Trophoblast cell (in vitro differentiated cells and primary cell): ENCODE measurements at regions not wholly inside any gene's neighbourhood (a gene's known extent, or its start where the extent isn't known, plus 50 kb on each side); places are given as distances from the start of the nearest gene placed in this dataset.
"Not testable (repeated sequence)": the region's sequence is repeated elsewhere in the genome, so short reads cannot be mapped to it uniquely, and the experiment has no call there.

Source experiments
- DNase-seq, 2 donors: peaks; one replicate each; pipeline ENCODE4 v3.0.0-alpha.2; 2016
- H2AFZ ChIP-seq: 2 replicates; pipeline ENCODE4 v1.6.1; 2013; ENCODE audit warnings: low read length, moderate library complexity, mild to moderate bottlenecking; ENCODE audit not compliant: insufficient read depth, poor library complexity
- H2AK5ac ChIP-seq: 2 replicates; pipeline ENCODE4 v1.6.1; 2013; ENCODE audit warnings: mild to moderate bottlenecking, low read length
- H2BK120ac ChIP-seq: 2 replicates; pipeline ENCODE4 v1.6.1; 2013; ENCODE audit warnings: low read length, mild to moderate bottlenecking, moderate library complexity; ENCODE audit not compliant: insufficient read depth, poor library complexity
- H2BK12ac ChIP-seq: 2 replicates; pipeline ENCODE4 v1.6.1; 2013; ENCODE audit warnings: mild to moderate bottlenecking, low read length, moderate library complexity
- H2BK5ac ChIP-seq: 2 replicates; pipeline ENCODE4 v1.6.1; 2013; ENCODE audit warnings: low read length, low read depth, moderate library complexity, mild to moderate bottlenecking; ENCODE audit not compliant: poor library complexity
- H3K14ac ChIP-seq: 2 replicates; pipeline ENCODE4 v1.6.1; 2013; ENCODE audit warnings: mild to moderate bottlenecking, low read length
- H3K18ac ChIP-seq: 2 replicates; pipeline ENCODE4 v1.6.1; 2013; ENCODE audit warnings: mild to moderate bottlenecking, low read length
- H3K23ac ChIP-seq: 2 replicates; pipeline ENCODE4 v1.6.1; 2013; ENCODE audit warnings: low read length
- H3K27ac ChIP-seq: 2 replicates; pipeline ENCODE4 v1.5.1; 2013; ENCODE audit warnings: low read depth, mild to moderate bottlenecking, inconsistent platforms, low read length, moderate library complexity
- H3K27me3 ChIP-seq: 2 replicates; pipeline ENCODE4 v1.6.1; 2013; ENCODE audit warnings: inconsistent platforms, mild to moderate bottlenecking, low read length, moderate library complexity; ENCODE audit not compliant: insufficient read depth
- H3K36me3 ChIP-seq, 2 experiments: 1 replicate in 1 of 2; 2 replicates in 1 of 2; pipeline ENCODE4 v1.6.1; 2013; ENCODE audit warnings: low read length in 2 of 2, mild to moderate bottlenecking in 2 of 2, moderate library complexity in 1 of 2; ENCODE audit not compliant: insufficient read depth in 2 of 2, control insufficient read depth in 1 of 2
- H3K4ac ChIP-seq: 2 replicates; pipeline ENCODE4 v1.6.1; 2013; ENCODE audit warnings: low read depth, mild to moderate bottlenecking, low read length, moderate library complexity
- H3K4me1 ChIP-seq, 2 experiments: 1 replicate in 1 of 2; 2 replicates in 1 of 2; pipeline ENCODE4 v1.6.1; 2013; ENCODE audit warnings: low read length in 2 of 2, mild to moderate bottlenecking in 2 of 2, moderate library complexity in 1 of 2; ENCODE audit not compliant: insufficient read depth in 2 of 2, control insufficient read depth in 1 of 2
- H3K4me2 ChIP-seq: 2 replicates; pipeline ENCODE4 v1.6.1; 2013; ENCODE audit warnings: inconsistent platforms, mild to moderate bottlenecking, low read length, moderate library complexity
- H3K4me3 ChIP-seq: 2 replicates; pipeline ENCODE4 v1.5.1; 2013; ENCODE audit warnings: mild to moderate bottlenecking, low read depth, low read length, inconsistent platforms
- H3K79me1 ChIP-seq: one replicate; pipeline ENCODE4 v1.6.1; 2013; ENCODE audit warnings: low read length
- H3K79me2 ChIP-seq: 2 replicates; pipeline ENCODE4 v1.6.1; 2013; ENCODE audit warnings: low read length, mild to moderate bottlenecking; ENCODE audit not compliant: control insufficient read depth, insufficient read depth, poor library complexity
- H3K9ac ChIP-seq: 2 replicates; pipeline ENCODE4 v1.6.1; 2013; ENCODE audit warnings: mild to moderate bottlenecking, low read length
- H3K9me3 ChIP-seq: 2 replicates; pipeline ENCODE4 v1.6.1; 2013; ENCODE audit warnings: low read depth, mild to moderate bottlenecking, control low read depth, inconsistent platforms, low read length; ENCODE audit not compliant: insufficient read depth
- H4K12ac ChIP-seq: 2 replicates; pipeline ENCODE4 v1.6.1; 2013; ENCODE audit warnings: low read depth, mild to moderate bottlenecking, low read length, moderate library complexity
- H4K8ac ChIP-seq: 2 replicates; pipeline ENCODE4 v1.6.1; 2013; ENCODE audit warnings: low read depth, mild to moderate bottlenecking, low read length, moderate library complexity
- H4K91ac ChIP-seq: one replicate; pipeline ENCODE4 v1.6.1; 2013; ENCODE audit warnings: low read depth, mild to moderate bottlenecking, low read length, moderate library complexity
- WGBS: extraction: QIAGEN DNeasy Blood & Tissue Kit; methylation state at CpG from one replicate; pipeline ENCODE4 v1.1.7; 2013; ENCODE audit warnings: missing lambda C conversion rate; ENCODE audit not compliant: insufficient read length, insufficient coverage; ENCODE audit errors: extremely low coverage; 5-methylcytosine and 5-hydroxymethylcytosine counted together

DNA sequence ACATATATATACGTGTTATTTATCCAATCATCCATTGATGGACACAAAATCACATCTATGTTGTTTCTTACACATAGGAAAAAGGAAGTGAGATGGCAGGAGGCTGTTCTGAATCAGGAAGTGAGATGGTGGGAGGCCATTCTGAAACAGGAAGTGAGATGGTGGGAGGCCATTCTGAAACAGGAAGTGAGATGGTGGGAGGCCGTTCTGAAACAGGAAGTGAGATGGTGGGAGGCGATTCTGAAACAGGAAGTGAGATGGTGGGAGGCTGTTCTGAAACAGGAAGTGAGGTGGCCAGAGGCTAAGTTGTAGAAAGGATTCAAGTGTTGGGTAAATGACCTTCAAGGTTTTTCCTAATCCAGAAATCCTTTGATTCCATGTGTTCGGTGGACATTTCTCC is 921.5 kb downstream of the TYW1 start:
- Histone ChIP-seq H2BK120ac (no peak overlapping the region), H3K4ac (no peak overlapping the region), H3K4me2 (no peak overlapping the region), H3K18ac (no peak overlapping the region), H2BK5ac (no peak overlapping the region), H2AFZ (no peak overlapping the region), H3K79me1 (no peaks in the 10 kb centered on the region), H3K9me3 (no peaks in the 10 kb centered on the region), H4K8ac (no peak overlapping the region), H3K9ac (no peak overlapping the region), H3K23ac (no peak overlapping the region), H2BK12ac (no peak overlapping the region), H3K4me1 (peaks cover 5% of the 10 kb centered on the region in 2 experiments), H3K14ac (no peak overlapping the region), H3K4me3 (no peak overlapping the region), H4K12ac (no peak overlapping the region), H3K36me3 (no peaks in the 10 kb centered on the region), H3K79me2 (no peaks in the 10 kb centered on the region), H3K27me3 (no peaks in the 10 kb centered on the region), H3K27ac (no peak overlapping the region), H4K91ac (no peak overlapping the region), H2AK5ac (no peak overlapping the region)
- no peak for DNase-seq
- no CpG with 5 or more reads among the region's 4 CpGs for WGBS

GRCh38 chr7:67923286-67923685 is 926.7 kb downstream of the TYW1 start:
- no CpG with 5 or more reads among the region's 3 CpGs for WGBS
- Histone ChIP-seq H3K23ac (no peak overlapping the region), H3K9me3 (no peaks in the 10 kb centered on the region), H4K91ac (no peak overlapping the region), H4K12ac (no peak overlapping the region), H3K79me1 (no peaks in the 10 kb centered on the region), H3K79me2 (no peaks in the 10 kb centered on the region), H3K18ac (no peak overlapping the region), H2AK5ac (no peak overlapping the region), H2AFZ (no peak overlapping the region), H3K4me3 (no peak overlapping the region), H2BK120ac (no peak overlapping the region), H3K36me3 (no peaks in the 10 kb centered on the region), H4K8ac (no peak overlapping the region), H3K9ac (no peak overlapping the region), H3K14ac (no peak overlapping the region), H3K4ac (no peak overlapping the region), H3K27me3 (no peaks in the 10 kb centered on the region), H3K27ac (no peak overlapping the region), H2BK5ac (no peak overlapping the region), H3K4me2 (no peak overlapping the region), H2BK12ac (no peak overlapping the region), H3K4me1 (no peaks in the 10 kb centered on the region)
- DNase-seq, result no peak

- Histone ChIP-seq H3K27ac (no peak overlapping the region), H3K4me3 (no peak overlapping the region), H4K12ac (no peak overlapping the region), H3K27me3 (no peaks in the 10 kb centered on the region), H4K8ac (no peak overlapping the region), H3K79me1 (no peaks in the 10 kb centered on the region), H2BK12ac (no peak overlapping the region), H2BK5ac (no peak overlapping the region), H3K4ac (no peak overlapping the region), H3K9me3 (no peaks in the 10 kb centered on the region), H3K4me1 (no peaks in the 10 kb centered on the region), H3K14ac (no peak overlapping the region), H2BK120ac (no peak overlapping the region), H3K9ac (no peak overlapping the region), H3K79me2 (no peaks in the 10 kb centered on the region), H3K23ac (no peak overlapping the region), H3K36me3 (no peaks in the 10 kb centered on the region), H3K18ac (no peak overlapping the region), H2AFZ (no peak overlapping the region), H3K4me2 (no peak overlapping the region), H4K91ac (no peak overlapping the region), H2AK5ac (no peak overlapping the region)
- no peak for DNase-seq
- no CpG with 5 or more reads among the region's 5 CpGs for WGBS
These were observed 931.5 kb downstream of the TYW1 start for GRCh38 chr7:67928141-67928540.

- not testable (repeated sequence) for H3K4me1 ChIP-seq, H2AFZ ChIP-seq, H2BK120ac ChIP-seq, H3K27me3 ChIP-seq, H2AK5ac ChIP-seq, DNase-seq, H3K4ac ChIP-seq, H4K8ac ChIP-seq, H3K9me3 ChIP-seq, H3K79me2 ChIP-seq, H2BK12ac ChIP-seq, H2BK5ac ChIP-seq, H4K91ac ChIP-seq, H3K36me3 ChIP-seq, H3K18ac ChIP-seq, H3K4me2 ChIP-seq, H3K9ac ChIP-seq, H3K4me3 ChIP-seq, H3K79me1 ChIP-seq, H3K14ac ChIP-seq, H4K12ac ChIP-seq, H3K23ac ChIP-seq, H3K27ac ChIP-seq
- WGBS, result no CpG with 5 or more reads among the region's 8 CpGs
These were observed 939.8 kb downstream of the TYW1 start for GRCh38 chr7:67936447-67936846.
